ENCODE measurements at regions not wholly inside any gene's neighbourhood (a gene's known extent, or its start where the extent isn't known, plus 50 kb on each side); places are given as distances from the start of the nearest gene placed in this dataset.
A peak's percentile ranks its signal among the peaks of the same experiment; 100 is the strongest.
"Not testable (repeated sequence)": the region's sequence is repeated elsewhere in the genome, so short reads cannot be mapped to it uniquely, and the experiment has no call there.

DNA sequence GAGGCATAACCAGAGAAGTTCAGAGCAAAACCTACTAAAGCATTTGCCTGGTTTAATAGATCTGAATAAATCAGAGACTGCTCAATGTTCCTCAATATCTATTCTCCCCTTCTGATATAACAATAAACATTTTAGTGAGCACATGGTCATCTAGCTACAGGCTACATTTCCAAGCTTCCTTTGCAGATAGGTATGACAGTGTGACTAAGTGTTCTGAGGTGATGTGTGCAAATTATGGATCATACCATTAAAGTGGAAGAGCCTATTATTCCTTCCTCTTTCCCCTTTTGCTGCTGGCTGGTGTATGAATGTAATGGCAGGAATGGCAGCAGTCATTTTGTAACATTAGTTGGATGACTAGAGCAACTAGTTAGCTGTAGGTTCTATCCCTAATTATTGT lies 285.8 kb upstream of the RASA1 start:
- no peak for DNase-seq

DNA sequence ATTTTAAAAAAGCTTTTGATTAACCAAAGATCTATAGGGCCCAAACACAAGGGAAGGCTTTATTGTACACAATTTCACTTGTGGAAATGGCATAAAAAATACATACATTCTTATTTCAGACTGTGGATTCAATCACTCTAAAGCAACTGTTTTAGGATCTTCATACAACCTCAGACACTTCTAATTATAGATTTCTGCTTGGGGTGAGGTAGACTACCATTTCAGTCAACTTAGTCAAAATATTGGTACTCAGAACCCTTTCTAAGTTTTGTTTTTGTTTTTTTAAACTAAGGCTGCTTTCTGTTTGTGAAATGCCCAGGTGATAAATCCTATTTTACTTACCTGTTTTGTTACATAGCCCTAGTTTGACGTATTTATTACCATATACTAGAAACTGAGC lies 284.5 kb upstream of the RASA1 start:
- DNase-seq: no peak

DNA sequence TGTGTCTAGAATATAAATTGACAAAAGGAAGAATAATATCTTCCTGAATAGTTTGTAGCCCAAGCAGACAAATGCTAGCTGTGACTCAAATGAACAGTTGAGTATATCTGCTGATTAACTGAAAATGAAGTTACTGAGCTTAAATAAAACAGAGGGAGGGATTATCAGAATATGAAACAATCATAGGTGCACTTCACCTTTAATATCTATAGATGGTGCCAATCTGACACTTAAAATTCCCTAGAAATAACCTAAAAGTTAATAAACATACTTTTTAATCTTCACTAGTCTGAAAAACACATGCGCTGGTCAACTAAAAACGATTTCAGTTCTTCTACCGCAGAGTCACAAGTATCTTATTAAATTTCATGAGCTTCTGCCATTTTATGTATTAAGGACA lies 280.8 kb upstream of the RASA1 start:
- DNase-seq: no peak

DNA sequence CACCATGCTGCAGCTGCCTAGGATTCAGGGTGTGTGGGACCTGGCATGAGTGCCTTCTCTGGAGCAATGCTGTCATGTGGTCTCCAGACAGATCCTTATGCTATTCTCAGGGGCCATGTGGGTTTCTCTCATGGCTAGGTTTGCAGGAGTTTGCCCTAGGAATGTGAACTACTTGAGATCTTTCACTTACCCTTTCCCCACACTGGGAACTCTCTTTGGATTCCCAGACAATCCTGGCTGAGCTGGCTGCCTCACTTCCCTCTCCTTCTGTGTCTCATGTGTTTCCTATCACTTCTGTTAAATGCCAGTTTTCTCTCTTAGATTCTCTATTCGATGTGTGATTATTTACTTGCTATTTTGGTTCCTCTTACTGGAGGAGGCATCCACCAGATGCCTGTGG lies 270.2 kb upstream of the RASA1 start:
- no peak for DNase-seq

DNA sequence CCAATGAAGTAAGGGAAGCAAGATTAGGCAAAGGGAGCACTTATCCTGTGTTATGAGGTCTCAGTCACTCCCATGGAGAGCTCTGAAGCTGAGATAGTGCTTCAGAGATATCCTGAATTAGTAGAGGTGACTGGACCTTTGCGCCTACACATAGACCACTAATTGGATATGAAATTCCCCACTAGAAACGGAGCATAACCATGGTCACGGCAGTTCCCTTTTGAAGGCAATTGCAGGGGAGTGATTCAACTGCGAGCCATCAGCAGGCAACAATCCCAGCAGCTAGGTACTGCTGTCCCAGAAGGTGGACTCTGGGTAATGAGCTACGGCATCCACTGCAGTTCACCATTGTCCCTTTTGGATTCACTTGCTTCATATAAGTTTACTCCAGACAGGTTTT lies 267.7 kb upstream of the RASA1 start:
- DNase-seq: no peak

DNA sequence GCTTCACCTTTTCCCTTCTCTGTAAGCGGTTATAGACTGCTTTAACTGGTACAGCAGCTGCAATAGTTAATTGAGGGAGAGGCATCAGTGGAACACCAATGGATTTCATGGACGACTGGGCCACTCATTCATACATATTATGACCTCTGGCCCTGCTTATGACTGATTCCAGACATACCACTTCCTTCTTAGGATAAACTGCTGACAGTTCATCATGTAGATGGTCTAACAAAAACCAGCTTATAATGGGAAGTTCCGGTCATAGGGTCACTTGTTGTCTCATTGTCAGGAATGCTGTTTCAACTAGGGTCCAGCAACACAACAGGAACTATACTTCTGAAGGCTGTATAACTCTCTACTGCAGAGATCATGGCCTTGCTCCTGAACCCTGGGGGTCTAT lies 265.2 kb upstream of the RASA1 start:
- no peak for DNase-seq

DNA sequence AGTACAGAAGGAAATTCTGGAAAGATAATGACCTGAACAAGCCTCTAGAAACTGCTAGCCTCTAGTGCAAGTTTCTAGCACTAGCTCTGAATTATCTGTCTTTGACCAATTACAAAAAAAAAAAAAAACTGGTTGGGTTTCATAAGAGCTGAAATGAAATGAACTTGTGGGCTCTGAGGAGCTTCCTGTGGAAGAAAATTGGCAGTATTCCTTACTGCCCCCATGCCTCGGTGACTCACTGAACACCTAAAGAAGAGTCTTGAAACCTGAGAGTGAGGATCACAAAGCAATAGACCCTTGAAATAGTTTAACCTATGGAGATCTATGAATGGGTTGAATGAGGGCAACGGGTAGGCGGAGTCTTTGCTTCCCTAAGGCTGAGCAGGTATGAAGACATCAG lies 263.6 kb upstream of the RASA1 start:
- DNase-seq: no peak

DNA sequence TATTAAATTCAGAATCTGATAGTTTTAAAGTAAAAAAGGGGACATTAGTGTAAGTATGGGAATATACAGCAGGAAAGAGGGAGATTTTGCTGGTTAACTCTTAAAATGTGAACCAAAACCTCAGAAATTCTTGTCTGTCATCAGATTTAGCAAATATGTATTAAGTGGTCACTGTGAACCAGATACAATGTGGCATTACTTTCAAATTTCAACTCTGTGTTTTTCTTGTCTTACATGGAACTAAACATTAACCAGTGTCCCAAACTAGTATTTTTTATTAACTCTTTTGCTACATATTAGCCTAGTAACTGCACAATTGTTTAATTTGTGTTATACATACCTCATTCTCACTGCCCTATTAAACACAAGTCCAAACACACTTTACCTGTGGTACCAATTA lies 259.9 kb upstream of the RASA1 start:
- no peak for DNase-seq

DNA sequence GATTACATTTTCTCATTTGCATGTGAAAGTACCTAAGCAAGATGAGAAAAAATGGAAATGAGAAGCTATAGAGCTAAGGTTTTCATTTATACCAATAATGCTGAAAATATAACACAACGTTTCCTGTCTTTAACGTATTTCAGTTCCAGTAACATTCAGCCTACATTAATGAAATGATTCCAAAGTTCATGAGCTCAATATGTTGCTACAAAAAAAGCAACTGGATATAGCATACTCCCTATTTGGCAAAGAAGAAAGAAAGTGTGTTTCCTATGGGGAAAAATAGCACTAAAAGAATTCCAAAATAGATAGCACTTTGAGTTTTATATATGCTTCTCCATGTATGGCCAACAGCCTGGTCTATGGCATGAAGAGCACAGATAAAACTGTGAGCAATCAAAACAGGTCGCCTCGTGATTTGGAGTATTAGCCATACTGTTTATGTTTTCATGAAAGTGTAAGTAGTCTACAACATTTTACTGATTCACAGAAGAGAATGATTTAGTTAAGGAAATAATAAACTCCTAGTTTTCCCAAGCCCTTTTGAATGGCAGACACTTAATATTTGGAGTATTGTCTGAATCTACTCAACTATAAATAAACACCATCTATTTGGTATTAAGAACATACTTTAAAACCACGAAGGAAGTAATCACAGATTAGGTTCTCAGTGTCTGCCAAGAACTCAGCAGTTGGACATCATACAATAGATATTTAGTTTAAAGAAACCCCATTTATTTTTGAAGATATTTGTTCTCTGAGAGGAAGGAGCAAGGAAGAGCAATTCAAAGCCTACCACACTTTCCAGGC lies 258.7 kb upstream of the RASA1 start:
- no peak for DNase-seq

DNA sequence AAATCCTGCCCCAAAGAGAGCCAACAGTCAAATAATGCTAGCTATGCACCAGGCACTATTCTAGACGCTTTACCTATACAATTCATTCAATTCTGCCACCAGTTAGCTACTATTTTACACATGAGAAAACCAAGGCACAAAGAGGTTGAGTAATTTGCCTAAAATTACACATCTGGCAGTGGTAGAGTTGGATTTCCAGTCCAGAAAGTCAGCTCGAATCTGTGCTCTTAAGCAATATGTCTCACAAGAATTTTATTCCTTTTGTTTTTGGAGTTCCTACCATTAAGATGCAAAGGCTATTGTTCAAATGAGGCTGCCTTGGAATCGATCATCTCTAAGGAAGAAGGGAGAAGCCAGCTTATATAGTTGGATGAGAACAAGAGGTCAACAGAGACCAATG lies 256.9 kb upstream of the RASA1 start:
- DNase-seq: no peak

DNA sequence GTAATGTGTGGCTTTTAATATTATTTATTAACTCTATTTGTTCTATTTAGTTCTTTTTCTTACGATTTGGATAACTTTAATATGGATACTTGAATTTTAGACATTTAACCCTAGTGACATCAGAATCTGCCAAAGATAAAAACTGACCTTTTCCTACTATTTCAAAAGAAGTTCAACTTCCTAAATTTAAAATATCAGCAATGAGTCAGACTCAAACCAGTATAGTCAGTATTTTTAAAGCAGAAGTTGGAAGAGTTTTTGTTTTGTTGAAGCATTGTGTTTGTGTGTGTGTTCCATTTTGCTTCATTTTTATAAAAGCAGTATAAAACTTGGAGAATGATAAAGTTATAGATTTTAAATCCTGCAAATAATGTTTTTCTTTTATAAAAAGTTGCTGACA lies 251.8 kb upstream of the RASA1 start:
- no peak for DNase-seq

DNA sequence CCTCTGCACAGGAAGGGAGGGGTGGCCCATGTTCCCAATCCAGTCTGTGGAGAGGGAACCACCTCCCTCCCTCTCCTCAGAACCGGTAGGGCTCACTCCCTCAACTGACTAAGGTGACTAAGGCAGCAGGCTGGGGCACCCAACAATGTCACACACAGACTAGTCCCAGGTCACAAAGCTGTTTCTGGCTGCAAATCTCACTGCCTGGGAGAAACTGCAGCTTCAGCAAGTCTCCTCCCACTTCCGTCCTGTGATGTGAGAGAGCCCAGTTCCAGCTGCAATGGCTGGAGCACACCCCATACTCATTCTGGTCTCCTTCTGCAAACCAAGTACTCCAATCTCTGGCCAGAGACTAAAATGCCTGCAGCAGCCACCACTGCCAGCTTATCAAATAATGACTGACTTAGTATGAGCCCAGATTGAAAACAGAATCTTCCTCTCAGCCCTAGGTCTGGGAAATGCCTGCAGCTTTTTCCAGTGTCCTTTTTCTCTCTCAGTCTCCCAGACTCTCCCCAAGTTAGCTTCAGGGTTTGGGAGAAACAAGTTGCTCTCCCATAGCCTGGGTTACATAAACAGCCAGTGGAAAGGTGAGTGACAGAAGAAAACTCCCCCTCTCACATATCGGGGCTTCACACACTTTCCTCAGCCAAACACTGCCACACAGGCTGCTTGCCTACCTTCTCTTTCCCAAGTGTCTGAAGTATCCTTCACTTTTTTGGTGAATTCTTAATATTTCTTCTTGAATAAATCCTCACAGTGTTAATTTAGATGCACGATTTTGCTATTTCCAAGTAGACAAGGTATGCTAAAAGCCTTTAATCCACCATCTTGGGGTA lies 247.4 kb upstream of the RASA1 start:
- peak; percentile 18 for DNase-seq

DNA sequence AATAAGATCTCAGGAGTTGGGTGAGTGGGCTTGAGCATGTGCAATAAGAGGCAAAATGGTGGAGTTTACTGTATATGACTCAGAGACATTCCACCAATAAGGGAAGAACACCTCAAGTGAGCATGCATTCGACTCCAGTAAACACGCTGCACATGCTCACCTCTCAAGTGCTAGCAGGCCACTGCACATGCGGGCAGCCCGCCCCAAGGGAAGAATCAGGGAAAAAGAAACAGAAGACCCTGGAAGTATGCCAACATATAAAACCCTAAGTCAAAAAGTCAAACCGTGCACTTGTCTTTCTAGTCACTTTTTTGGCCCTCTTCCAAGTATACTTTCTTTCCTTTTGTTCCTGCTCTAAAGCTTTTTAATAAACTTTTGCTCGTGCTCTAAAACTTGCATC lies 245.3 kb upstream of the RASA1 start:
- no peak for DNase-seq

DNA sequence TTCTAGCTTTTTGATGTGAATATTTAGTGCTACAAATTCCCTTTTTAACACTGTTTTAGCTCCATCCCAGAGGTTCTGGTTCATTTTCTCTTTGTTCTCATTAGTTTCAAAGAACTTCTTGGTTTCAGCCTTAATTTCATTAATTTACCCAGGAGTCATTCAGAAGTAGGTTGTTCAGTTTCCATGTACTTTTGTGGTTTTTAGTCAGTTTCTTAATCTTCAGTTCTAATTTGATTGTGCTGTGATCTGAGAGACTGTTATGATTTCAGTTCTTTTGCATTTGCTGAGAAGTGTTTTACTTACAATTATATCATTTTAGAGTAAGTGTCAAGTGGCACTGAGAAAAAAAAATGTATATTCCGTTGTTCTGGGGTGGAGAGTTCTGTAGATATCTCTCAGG lies 240.1 kb upstream of the RASA1 start:
- no peak for DNase-seq

DNA sequence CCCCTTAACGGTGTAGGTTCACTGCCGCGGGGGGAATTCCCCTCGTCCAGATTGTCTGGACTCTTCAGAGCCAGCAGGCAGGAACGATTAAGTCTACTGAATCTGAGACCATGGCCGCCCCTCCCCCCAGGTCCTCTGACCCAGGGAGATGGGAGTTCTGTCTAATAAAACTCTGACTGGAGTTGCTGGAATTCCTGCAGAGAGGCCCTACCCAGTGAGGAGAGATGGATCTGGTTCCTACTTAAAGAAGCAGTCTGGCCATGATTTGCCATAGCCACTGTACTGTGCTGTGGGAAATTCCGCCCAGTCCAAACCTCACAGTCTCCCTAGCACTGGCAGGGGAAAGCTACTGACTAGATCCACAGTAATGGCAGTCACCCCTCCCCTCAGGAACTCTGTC lies 237.7 kb upstream of the RASA1 start:
- no peak for DNase-seq

DNA sequence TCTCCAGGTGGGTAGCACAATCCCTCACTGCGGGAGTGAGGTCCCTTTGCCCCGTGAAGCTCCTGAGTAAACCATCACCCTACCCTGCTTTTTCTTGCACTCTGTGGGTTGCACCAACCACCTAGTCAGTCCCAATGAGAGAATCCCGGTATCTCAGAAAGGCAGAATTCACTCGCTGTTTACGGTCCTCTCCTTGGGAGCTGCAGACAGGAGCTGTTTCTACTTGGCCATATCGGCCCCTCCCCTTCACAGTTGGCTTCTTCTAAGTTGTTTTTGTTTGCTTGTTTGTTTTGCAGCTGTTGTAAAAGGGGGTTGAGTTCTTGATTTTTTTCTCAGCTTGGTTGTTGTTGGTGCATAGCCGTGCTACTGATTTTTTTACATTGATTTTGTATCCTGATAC lies 237.0 kb upstream of the RASA1 start:
- no peak for DNase-seq

DNA sequence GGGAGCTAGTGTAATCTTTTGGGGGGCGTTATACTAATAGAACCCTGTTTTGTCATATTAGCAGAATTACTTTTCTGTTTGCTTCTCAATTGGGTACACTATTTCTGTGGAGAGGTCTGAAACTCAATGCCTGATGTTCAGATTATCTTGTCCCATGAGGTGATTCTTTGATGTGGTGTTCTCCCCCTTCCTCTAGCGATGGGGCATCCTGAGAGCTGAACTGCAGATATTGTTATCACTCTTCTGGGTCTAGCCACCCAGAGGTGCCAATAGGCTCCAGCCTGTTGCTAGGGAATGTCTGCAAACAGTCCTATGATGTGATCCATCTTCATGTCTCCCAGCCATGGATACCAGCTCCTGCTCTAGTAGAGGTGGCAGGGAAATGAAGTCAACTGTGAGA lies 233.1 kb upstream of the RASA1 start:
- DNase-seq: no peak

DNA sequence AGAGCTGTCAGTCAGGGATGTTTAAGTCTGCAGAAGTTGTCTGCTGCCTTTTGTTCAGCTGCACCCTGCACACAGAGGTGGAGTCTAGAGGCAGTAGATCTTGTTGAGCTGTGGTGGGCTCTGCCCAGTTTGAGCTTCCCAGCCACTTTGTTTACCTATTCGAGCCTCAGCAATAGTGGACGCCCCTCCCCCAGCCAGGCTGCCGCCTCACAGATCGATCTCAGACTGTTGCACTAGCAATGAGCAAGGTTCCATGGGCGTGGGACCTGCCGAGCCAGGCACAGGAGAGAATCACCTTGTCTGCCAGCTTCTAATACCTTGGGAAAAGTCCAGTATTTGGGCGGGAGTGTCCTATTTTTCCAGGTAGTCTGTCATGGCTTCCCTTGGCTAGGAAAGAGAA lies 225.1 kb upstream of the RASA1 start:
- no peak for DNase-seq

DNA sequence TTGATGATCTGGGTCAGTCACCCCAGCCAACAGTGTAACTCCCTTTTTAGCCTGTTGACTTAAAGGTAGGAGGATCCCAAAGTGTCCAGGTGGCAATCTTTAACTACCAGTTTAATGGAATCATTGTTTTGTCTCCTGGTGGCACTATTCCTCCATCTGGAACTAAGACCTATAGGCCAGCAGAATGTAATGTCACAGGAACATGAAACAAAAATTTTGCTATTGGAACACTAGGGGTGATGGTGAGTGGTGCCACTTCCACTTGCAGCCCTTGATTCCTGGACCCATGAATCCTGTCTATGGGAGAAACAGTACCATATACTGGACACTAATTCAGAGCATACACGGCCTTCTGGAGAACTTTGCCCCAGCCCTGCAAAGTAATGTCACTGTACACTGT lies 219.5 kb upstream of the RASA1 start:
- no peak for DNase-seq

DNA sequence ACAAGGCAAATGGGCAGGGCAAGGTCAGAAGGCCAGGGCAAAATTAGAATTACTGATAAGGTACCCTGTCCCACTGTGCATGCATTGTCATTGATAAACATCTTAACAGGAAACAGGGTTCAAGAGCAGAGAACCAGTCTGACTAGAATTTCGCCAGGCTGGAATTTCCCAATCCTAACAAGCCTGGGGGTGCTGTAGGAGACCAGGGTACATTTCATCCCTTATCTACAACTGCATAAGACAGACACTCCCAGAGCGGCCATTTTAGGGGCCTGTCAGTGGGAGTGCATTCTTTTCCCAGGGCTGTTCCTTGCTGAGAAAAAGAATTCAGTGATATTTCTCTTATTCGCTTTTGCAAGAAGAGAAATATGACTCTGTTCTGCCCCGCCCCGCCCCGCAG lies 218.7 kb upstream of the RASA1 start:
- DNase-seq: not testable (repeated sequence)

DNA sequence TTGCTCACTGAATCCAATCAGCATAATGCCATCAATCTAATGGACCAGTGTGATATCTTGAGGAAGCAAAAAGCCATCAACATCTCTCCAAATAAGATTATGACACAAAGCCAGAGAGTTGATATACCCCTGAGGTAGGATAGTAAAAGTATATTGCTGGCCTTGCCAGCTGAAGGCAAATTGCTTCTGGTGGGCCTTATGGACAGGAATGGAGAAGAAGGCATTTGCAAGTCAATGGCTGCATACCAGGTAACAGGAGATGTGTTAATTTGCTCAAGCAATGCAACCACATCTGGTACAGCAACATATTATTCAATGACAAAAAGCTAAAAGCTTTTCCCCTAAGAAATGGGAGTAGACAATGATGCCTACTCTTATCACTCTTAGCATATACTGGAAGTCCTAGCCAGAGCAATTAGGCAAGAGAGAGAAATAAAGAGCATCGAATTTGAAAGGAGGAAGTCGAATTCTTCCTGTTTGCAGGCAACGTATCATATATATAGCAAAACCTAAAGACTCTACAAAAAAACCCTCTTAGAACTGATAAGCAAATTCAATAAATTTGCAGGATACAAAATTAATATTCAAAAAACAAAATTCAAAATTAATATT lies 216.1 kb upstream of the RASA1 start:
- no peak for DNase-seq

DNA sequence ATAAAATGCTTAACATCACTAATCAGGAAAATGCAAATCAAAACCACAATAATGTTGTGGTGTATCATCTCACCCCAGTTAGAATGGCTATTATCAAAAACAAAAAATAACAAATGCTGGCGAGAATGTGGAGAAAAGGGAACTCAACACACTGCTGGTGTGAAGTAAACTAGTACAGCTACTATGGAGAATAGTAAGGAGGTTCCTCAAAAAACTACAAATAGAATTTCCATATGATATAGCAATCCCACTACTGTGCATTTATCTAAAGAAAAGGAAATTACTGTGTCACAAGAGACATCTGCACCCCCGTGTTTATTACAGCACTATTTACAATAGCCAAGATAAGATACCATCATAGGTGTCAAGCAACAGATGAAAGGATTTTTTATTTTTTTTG lies 214.5 kb upstream of the RASA1 start:
- DNase-seq: no peak

DNA sequence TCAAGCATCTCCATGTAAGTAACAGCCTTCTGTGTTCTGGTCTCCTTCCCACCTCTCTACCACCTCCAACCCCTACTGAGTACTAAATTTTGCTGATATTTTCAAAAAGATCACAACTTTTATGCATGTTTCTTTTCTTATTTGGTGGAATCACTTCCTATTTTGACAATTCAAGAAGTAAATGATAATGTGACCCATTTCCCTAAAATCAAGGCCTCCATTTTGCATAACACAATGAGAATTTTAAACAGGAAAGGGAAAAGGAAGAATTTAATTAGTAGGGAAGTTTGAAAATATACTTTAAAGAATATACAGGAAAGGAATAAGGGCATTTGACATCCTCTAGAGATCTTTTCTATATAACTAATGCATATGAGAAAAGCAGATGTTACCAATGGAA lies 212.9 kb upstream of the RASA1 start:
- no peak for DNase-seq

DNA sequence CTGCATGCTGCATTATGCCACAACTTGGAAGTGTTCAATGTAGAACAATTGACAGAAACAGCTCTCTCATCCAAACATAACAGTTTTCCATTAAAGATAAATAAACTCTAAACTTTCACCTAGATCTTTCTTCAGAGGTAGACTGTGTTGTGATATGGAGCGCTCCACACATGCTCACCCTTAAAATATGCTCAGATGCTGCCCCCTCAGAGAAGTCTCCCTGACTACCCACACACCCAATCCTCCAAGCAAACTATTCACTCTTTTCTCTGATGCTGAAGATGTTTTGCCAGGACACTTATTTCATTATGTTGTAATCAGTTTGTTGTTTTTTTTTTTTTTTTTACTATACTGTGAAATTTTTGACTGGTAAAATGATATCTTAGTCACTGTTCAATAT lies 206.6 kb upstream of the RASA1 start:
- no peak for DNase-seq
